Fibroblast of pulmonary artery (primary cell): ENCODE measurements at regions not wholly inside any gene's neighbourhood (a gene's known extent, or its start where the extent isn't known, plus 50 kb on each side); places are given as distances from the start of the nearest gene placed in this dataset.

Experiments used
- DNase-seq: peaks from one replicate; pipeline ENCODE4 v3.0.0-alpha.2; 2010; ENCODE audit warnings: low read depth
- H3K4me3 ChIP-seq: replicated peaks from 2 replicates; pipeline ENCODE4 v1.5.1; 2011; ENCODE audit warnings: low read depth, mild to moderate bottlenecking, control low read depth, low read length, moderate library complexity
- CTCF ChIP-seq: IDR thresholded peaks from 2 replicates; pipeline ENCODE4 v1.5.1; 2011; ENCODE audit warnings: mild to moderate bottlenecking, control low read depth, low read length, inconsistent platforms; ENCODE audit errors: missing control alignments

GRCh38 chr9:14031810-14032209, 282.1 kb downstream of the NFIB start:
- H3K4me3 ChIP-seq, result no peak overlapping the region
- peak; percentile 60 for DNase-seq
- TF ChIP-seq CTCF, result no peak

GRCh38 chr9:14031060-14031414, 282.9 kb downstream of the NFIB start:
- TF ChIP-seq CTCF, result peak; percentile 62
- no peak overlapping the region for H3K4me3 ChIP-seq
- peak; percentile 97 for DNase-seq

GRCh38 chr9:14030375-14031059, 283.4 kb downstream of the NFIB start:
- TF ChIP-seq CTCF, result no peak
- peak; percentile 95 for DNase-seq
- peak overlapping the region; percentile 7 for H3K4me3 ChIP-seq

- TF ChIP-seq CTCF, result no peak
- DNase-seq, result no peak
- peak overlapping the region; percentile 19 for H3K4me3 ChIP-seq
Observed at GRCh38 chr9:14029806-14030374, 284.1 kb downstream of the NFIB start.

GRCh38 chr9:14027116-14027800, 286.7 kb downstream of the NFIB start:
- H3K4me3 ChIP-seq, result no peak overlapping the region
- peak; percentile 43 for DNase-seq
- no peak for TF ChIP-seq CTCF

- no peak overlapping the region for H3K4me3 ChIP-seq
- no peak for DNase-seq
- TF ChIP-seq CTCF, result no peak
Observed at GRCh38 chr9:14025741-14026140, 288.2 kb downstream of the NFIB start.
